GM21529 (cell line): ENCODE measurements at regions not wholly inside any gene's neighbourhood (a gene's known extent, or its start where the extent isn't known, plus 50 kb on each side); places are given as distances from the start of the nearest gene placed in this dataset.

Source experiments
- ATAC-seq: cut with Tn5 transposase; IDR thresholded peaks from one replicate; pipeline ENCODE4 v1.9.1; 2021; ENCODE audit not compliant: unreplicated experiment

DNA sequence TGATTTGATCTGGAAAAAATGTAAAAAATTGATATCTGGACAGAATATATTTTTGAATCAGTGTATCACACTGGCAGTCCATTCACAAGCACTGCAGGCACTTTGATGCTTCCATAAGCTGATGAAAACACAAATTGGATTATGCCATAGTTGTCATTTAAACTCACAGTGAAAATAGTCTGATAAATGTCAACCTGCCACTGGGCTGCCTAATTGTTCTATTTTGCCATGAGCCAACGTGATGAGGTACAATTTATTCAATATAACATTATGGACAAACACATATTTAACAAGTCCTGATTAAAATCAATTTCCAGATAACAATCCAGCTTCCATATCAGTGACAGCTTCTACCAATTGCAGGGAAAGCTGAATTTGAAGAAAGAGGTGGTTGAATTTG is 1244.9 kb downstream of the EFNB2 start:
- no peak for ATAC-seq

DNA sequence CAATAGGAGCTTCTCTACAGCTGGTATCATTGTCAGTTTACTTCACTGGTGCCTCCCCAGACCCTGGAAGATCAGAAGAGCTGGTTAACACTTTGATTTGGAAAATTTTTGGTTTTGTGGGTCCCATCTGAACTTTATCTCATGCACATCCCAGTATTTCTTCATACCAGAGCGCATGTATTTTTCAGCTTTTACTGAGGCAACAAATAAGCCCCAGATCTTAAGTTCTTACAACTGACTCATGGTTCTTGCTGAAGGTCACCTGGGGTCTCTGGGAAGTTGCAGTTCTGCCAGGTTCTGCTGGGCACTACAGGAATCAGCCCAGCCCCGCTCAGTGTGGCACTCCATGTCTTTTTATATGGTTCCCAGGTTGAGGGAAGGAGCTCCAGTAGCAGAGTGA is 1249.9 kb downstream of the EFNB2 start:
- no peak for ATAC-seq

DNA sequence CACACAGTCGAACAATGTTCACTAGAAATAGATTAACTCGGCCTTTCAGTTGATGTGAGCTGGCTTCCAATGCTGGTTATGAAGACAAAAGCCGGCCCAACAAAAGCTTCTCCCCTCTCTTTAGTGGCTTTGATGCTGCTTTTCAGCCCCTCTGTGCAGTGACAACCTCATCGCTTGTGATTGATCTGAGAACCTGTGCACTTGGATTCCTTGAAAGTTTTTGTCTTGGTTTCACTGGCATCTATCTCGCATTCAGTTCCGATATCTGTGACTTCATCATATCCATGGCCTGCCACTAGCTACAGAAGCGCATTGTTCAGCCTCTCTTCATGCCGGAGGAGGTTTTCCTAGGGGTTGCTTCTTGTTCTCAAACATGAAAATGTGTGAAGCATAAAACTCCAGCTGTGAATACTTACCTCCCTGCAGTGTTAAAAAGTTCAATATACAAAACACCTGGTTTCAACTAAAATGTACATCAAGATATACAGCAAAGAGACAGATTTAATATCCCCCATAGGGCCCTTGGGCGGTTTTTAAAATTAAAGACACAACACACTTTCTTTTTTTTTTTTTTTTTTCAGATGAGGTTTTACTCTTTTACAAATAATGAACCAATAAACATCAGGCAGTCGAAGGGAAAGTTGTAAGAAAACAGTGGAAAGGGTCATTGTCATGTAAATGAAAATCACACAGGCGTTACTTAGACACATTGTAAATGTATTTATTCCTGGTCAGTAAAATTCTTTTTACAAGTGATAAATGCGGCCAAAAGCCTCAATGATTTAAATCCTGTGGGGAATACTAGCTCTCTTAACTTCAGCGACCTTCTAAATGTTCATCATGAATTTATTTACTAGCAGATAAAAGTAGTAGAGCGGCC is 1252.8 kb downstream of the EFNB2 start:
- no peak for ATAC-seq

DNA sequence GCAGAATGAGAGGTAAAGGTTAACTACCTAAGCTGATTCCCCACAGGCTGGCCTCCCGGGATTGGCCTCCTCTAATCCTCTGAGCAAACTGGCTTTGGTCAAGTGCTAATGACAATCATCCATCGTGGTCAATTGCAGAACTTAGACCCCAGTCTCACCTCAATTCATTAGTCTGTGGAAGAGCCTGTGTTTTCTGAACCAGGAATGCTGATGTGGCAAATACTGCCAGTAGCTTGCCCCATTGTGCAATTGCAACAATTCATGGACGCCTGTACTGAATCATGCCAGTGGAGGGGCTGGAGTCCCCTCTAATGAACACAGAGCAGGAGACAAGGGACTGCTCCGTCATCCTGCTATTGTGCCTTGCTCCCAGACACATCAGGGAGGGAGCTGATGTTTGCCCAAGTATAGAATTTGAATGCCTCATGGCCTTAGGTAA is 1256.5 kb downstream of the EFNB2 start:
- ATAC-seq: no peak

DNA sequence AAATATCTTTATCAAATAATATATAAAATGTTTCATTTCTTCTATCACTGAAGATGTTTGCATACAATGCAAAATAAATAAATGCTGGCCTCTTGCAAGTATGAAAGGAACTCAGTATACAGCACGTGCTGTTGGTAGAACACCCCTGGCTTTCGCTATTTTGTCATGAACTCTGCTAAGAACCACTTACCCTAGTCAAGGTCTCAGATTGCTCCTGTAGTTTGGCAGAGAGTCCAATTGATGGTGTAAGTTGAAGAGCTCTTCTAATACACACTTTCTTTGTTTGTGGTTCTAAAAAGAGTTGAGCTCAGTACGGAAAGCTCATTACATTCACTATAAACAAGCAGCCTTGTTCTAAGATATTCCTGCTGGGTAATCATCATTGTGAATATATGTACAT is 1258.9 kb downstream of the EFNB2 start:
- ATAC-seq: no peak

DNA sequence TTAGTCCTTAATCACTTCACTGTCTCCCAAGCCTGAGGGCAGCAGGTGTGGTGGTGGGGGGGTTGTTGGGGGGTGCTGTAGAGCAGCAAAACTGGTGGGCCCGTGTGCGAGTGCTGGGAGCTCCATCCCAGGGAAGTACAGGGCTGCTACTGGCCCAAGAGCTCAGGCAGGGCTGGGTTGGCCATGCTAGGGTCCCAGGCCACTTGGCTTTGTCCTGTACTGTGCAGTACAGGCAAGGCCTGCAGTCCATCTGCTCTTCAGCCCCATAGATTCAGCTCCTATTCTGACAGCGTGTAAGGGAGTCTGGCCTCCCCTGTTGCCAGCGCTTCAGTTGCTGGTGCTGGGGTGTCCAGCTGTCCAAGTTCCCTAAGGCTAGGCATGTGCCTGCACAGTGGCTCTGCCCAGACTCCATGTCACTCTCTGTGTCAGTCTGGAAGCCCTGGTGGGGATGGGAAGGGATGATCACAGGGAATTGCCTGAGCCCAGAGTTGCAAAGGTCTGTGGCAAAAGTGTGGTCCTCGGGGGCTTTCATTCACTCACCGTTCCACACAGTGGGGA is 1261.7 kb downstream of the EFNB2 start:
- no peak for ATAC-seq

DNA sequence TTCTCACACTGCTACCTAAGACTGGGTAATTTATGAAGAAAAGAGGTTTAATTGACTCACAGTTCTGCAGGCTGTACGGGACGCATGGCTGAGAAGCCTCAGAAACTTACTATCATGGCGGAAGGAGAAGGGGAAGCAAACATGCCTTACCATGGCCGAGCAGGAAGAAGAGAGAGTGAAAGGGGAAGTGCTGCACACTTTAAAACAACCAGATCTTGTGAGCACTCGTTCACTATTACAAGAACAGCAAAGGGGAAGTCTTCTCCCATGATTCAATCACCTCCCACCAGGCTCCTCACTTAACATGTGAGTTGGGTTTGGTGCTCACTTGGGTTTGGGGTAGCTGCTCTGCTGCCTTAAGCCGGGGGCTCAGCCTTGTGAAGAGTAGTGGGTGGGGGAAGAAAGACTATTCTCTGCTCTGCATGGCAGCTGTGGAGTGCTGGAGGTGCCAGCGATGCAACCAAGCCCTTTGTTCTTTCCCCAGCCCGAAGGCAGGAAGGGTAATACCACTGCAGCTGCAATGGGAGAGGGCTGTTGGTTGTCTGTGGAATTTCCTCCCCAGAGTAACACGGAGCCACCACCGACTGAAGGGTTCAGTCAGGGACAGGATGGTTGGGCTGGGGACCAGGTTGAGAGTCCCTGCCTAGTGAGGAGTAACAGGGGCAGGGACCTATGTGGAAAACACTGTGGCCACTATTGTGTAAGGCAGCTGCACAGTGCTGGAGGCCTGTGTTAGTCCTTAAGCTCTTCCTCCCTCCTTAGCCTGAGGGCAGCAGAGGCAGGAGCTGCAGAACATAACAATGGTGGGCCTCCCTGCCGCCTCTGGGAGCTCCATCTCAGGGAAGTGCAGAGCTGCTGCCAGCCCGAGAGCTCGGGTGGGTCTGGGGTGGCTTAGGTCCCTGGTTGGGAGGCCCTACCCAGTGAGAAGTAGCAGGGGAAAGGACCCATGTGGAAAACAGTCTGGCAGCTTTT is 1262.5 kb downstream of the EFNB2 start:
- ATAC-seq: no peak

DNA sequence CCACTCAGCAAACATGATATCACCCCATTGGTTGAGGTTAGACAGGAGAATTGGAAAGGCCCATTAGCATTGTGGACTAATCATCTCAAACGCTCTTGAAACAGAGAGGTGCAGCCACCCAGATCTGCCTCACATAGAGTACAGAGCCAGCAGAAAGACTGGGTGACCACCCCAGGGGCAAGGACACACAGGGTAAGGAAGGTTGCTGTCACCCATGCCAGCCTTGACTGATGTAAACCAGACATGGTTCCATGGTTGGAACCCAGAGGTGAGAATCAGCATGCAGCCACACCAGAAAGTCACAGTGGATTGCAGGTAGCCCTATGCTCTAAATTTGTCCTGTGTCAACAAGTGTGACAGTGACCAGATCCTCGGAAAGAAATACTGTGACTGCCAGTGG is 1268.8 kb downstream of the EFNB2 start:
- ATAC-seq: no peak

DNA sequence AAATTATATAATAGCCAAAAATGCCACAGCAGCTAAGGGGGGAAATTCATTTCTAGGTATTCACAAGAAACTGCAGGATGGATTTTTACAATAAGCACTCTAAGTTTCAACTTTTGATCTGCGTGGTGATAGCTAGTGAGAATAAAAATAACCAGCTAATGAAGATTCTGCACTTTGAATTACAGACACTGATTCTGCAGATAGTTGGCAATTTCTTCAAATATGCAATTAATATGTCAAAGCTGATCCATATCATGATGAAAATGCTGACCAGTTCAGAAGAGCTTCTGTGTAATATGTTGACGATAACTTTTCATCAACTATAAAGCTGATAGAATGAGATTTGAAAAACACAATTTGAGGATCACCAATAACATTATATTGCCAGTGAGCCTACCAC is 1272.9 kb downstream of the EFNB2 start:
- no peak for ATAC-seq

DNA sequence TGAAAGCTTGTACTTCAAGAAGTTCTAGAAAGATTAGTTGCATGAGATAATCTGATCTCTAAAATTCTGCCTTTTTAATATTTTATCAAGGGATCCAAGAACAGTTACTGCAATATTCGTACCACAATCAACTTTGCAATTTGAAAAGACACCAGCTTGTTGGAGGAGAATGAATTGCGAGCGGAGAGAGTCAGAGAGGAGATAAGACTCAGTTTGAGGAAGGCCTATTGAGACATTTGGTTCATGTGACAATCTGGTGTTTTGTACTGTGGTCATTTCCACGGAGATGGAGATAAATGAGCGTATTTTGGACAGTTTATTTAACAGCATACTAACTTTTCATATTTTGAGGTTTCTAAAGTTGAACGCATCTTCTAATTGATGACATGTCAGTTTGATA is 1276.0 kb downstream of the EFNB2 start:
- no peak for ATAC-seq

DNA sequence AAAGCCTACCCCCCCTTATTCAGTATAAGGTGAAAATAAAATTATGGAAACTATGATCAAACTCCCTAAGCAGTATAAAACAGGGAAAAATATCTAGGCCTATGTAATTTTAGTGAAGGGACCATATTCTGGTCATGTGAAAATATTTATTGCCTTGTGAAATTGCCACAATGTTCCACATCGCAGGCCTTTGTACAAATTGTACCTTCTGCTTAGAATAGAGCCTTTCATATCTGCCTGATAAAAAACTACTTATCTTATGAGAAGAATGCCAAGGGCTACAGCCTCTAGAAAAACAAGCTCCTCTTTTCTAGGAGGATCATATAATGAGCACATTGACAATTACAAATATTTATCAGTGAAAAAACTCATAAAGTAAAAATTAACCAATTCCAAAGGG is 1280.0 kb downstream of the EFNB2 start:
- no peak for ATAC-seq

DNA sequence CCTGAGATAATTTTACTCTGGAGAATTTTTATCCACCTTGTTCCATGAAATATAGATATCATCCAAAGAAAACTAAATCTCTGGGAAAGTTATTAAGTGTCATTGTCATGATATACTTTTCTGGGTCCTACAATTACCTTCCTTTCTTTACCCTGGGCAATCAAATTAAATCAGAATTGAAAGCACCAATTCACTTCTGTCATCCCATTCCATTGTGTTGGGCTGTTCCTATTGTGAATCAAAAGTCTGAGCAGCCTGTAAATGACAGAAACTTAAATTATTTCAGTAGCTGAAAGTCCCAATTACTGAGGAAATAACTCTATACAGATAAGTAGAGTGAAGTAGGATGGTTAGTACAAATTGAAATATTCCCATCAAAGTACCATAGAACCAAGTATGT is 1284.2 kb downstream of the EFNB2 start:
- no peak for ATAC-seq

DNA sequence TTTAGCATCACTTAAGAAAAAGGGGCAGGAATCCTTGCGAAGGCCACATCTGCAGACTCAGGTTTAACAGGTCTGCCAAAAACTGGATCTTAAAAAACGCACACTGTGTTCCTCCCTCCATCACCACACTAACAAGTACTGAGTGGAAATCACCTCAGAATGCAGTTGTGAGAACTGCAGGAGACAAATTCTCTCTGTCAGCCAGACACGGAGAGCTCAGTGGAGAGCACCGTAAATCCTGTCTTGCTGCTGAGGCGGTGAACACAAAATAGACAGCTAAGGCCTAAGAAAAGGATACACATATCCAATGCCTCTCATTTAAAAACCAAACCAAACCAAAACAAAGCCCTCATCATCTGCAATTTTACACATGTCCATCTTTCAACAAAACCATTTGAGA is 1287.6 kb downstream of the EFNB2 start:
- ATAC-seq: no peak

DNA sequence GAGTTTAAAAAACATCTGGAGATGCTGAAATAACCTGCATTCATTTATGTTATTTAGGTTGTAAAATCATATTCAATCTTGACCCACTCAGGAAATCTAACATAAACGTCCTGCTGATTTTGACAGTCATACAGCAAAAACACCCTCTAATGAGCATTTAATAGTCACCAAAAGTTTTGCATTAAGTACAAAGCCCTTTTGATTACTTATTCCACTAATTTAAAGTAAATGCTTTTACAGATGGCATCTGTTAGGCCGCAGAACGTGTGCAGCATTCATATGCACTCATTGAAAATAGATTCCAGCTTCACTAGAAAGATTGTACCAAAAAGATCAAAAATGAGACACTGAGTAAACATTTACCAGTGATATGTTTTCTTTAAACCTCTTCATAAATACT is 1295.1 kb downstream of the EFNB2 start:
- no peak for ATAC-seq

DNA sequence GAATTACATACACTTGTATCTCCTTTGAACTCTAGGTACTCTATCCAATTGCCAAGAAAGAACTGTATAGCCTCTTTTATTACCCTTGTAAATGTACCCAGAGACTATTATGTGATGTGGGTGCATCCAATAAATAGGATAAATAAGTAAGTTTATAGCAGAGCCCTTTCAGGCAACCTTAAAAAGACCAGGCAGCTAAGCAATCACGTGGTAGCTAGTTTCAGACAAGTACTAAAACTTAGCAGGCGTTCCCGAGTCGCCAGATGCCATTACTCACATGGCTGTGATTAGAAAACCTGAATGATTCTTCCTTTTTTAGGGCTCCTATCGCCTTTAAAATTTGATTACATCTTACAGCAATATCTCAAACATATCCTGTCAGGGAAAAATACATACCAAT is 1303.0 kb downstream of the EFNB2 start:
- no peak for ATAC-seq

DNA sequence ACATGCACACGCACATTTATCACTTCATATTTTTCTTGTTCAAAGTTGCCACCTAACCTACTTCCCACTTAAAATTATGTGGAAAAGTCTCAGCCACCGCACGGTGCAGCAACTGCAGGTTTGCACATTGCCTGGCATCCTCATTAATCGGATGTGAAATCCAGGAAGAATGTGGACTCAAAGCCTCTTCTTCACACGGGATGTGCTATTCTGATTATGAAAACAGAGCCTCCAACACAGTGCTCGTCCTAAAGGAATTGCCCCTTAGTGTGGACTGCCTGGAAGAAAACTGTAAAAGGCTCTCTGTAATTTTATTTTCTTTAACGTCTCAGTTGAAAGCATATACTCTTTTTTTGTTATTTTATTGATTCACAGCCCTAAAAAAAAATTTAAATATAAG is 1303.5 kb downstream of the EFNB2 start:
- ATAC-seq: no peak

DNA sequence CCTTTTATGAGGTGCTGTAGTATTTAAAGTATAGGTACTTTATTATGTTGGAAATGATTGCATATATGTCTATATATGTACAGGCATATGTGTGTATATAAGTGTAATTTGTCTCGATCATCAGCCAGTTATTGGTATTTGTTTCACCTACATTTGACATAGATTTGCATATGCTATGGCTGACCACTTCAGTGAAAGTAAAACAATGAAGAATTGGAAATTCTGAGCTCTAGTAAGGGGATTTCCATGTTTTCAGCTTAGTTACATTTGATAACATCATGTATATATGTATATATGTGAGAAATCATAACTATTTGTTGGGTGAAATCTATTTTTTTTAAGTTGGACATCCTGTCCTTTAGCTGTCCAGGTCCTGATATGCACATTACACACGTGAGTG is 1303.9 kb downstream of the EFNB2 start:
- no peak for ATAC-seq

DNA sequence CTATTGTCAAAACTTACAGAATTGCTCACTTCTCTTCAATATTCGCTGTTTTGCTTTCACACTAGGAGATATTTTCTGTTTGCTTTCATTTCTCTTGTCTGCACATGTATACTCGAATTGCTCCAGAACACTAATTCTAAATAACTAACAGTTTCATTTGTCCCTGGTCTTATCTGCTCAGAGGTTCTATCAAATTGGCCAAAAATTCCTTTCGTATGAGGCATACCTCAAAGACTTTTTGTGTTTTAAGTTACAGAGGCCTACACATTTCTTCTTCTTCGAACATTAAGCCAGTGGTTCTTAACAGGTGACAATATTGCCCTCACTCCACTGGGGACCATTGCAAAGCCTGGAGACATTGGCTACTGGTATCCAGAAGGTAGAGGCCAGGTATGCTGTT is 1314.6 kb downstream of the EFNB2 start:
- no peak for ATAC-seq

DNA sequence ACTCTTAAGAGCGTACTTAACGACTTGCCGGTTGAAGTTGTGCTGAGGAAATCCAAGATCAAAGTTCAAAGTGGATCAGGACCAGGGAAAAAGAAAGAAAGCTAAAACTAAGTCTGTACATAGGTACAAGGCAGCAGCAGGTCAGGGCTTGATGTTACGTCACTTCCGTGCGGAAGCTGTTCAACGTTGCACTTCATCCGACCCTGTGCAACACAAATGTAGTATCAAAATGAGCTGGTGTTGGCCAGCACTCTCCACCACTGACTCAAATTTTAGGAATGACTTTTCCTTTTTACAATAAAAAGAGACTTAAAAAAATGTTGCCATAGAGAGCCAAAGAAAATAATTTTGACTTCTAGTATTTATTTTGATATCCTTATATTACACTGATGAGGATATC is 1315.4 kb downstream of the EFNB2 start:
- no peak for ATAC-seq

DNA sequence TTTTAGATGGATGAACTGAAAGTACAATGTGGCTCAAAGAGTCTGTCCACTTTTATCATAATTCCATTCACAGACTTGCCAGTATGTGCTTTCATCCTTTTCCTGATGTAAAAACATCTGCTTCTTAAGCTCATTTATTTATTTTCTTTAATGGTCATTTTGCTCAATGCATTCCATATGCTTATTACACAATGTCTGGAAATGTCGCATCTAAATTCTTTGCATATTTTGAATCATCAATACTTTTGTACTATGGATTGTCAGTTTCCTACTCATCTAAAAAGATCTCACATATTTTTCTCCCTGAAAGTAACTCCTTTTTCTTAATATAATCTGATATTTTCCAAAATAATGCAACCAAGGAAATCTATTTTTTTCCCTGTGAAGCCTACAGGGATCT is 1315.8 kb downstream of the EFNB2 start:
- no peak for ATAC-seq

DNA sequence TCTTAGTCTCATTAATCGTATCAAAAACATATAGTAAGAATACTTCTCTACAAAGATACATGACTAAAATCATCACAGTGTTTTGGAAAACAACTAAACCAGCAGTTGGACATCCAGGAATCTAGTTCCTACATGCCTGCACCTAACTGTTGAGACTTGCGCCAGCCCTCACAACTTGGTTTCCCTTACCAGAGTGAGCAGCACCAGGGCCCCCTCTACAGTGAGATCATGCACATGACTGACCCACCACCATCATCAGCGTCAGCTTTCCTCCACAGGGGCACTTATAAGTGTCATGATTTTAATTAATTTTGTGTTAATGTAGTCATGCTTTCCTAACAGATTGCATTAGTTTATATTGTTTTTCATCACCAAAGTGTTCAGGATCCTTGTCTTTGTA is 1322.0 kb downstream of the EFNB2 start:
- ATAC-seq: no peak
